Superior temporal gyrus (tissue), 1 donor: ENCODE measurements at regions not wholly inside any gene's neighbourhood (a gene's known extent, or its start where the extent isn't known, plus 50 kb on each side); places are given as distances from the start of the nearest gene placed in this dataset.
"Not testable (repeated sequence)": the region's sequence is repeated elsewhere in the genome, so short reads cannot be mapped to it uniquely, and the experiment has no call there.

Experiments used
- DNase-seq: peaks from one replicate; pipeline ENCODE4 v3.0.0-alpha.2; 2016; ENCODE audit errors: extremely low spot score

- DNase-seq: no peak
Measured at GRCh38 chr20:29687438-29687837, 1570.0 kb upstream of the DEFB115 start.

GRCh38 chr20:29689411-29690225, 1567.8 kb upstream of the DEFB115 start:
- no peak for DNase-seq

GRCh38 chr20:29690274-29690673, 1567.2 kb upstream of the DEFB115 start:
- no peak for DNase-seq

GRCh38 chr20:29740601-29740950, 1516.9 kb upstream of the DEFB115 start:
- DNase-seq: no peak

GRCh38 chr20:29740951-29741593, 1516.4 kb upstream of the DEFB115 start:
- no peak for DNase-seq

GRCh38 chr20:29741594-29741893, 1515.9 kb upstream of the DEFB115 start:
- DNase-seq: no peak

- DNase-seq: no peak
Measured at GRCh38 chr20:29741894-29742698, 1515.4 kb upstream of the DEFB115 start.

- no peak for DNase-seq
Measured at GRCh38 chr20:29742699-29743100, 1514.8 kb upstream of the DEFB115 start.

GRCh38 chr20:29743101-29743931, 1514.1 kb upstream of the DEFB115 start:
- no peak for DNase-seq

GRCh38 chr20:29744071-29744470, 1513.4 kb upstream of the DEFB115 start:
- DNase-seq: no peak

GRCh38 chr20:29745534-29746245, 1511.8 kb upstream of the DEFB115 start:
- not testable (repeated sequence) for DNase-seq

- DNase-seq: no peak
Measured at GRCh38 chr20:29750268-29750899, 1507.1 kb upstream of the DEFB115 start.

GRCh38 chr20:29752644-29753425, 1504.6 kb upstream of the DEFB115 start:
- DNase-seq: not testable (repeated sequence)

- not testable (repeated sequence) for DNase-seq
Measured at GRCh38 chr20:29753426-29753746, 1504.1 kb upstream of the DEFB115 start.

- DNase-seq: not testable (repeated sequence)
Measured at GRCh38 chr20:29753879-29754278, 1503.6 kb upstream of the DEFB115 start.

- not testable (repeated sequence) for DNase-seq
Measured at GRCh38 chr20:29755854-29756498, 1501.5 kb upstream of the DEFB115 start.

GRCh38 chr20:29756664-29757063, 1500.8 kb upstream of the DEFB115 start:
- no peak for DNase-seq

GRCh38 chr20:29761621-29762385, 1495.7 kb upstream of the DEFB115 start:
- DNase-seq: not testable (repeated sequence)

GRCh38 chr20:29762620-29763019, 1494.8 kb upstream of the DEFB115 start:
- no peak for DNase-seq
